ENCODE measurements at regions not wholly inside any gene's neighbourhood (a gene's known extent, or its start where the extent isn't known, plus 50 kb on each side); places are given as distances from the start of the nearest gene placed in this dataset.

DNA sequence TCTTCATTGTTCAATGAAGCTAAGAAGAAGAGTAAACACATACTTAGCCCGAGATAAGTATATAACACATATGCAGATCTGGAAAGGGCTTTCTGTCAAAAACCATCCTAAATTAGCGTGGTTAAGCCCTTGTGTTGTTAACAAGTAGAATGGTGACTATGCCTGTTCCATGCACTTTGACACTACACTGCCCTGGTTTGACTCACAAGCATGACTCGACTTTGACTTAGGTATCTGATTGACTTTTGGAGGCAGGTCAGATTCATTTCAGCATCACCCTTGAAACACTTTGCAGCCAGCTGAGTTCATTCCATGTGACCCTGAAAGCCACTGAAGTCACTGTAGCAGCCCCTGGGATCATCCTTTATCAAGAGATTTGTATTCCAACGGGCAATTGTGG is 239.8 kb downstream of the TBX18 start:
- DNase-seq (ENCODE audit: low read depth): no peak
- TF ChIP-seq, protein P1, sequence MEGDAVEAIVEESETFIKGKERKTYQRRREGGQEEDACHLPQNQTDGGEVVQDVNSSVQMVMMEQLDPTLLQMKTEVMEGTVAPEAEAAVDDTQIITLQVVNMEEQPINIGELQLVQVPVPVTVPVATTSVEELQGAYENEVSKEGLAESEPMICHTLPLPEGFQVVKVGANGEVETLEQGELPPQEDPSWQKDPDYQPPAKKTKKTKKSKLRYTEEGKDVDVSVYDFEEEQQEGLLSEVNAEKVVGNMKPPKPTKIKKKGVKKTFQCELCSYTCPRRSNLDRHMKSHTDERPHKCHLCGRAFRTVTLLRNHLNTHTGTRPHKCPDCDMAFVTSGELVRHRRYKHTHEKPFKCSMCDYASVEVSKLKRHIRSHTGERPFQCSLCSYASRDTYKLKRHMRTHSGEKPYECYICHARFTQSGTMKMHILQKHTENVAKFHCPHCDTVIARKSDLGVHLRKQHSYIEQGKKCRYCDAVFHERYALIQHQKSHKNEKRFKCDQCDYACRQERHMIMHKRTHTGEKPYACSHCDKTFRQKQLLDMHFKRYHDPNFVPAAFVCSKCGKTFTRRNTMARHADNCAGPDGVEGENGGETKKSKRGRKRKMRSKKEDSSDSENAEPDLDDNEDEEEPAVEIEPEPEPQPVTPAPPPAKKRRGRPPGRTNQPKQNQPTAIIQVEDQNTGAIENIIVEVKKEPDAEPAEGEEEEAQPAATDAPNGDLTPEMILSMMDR (conservative IDR thresholded peaks at IDR 0.05; ENCODE audit: low read depth, low read length): no peak
- no peak overlapping the region for H3K4me3 ChIP-seq (ENCODE audit: low read depth, low read length)

DNA sequence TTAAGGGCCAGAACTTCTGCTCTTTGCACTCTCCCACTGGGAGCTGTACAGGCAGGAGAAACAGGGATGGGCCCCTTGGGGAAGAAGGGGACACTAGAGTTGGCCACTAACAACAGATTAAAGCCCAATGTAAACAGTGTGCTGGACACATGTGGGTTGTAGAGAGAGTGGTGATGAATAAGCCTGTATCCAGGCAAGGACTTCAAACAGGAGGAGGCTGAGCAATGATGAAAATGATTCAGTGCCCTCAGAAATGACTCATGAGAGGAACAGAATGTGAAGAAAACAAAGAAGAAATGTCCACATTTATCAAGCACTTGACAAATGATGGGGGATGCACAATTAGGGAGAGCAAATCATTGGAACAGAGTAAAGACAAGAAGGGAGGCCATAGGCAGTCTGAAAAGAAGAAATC is 242.3 kb downstream of the TBX18 start:
- DNase-seq (ENCODE audit: low read depth): peak; percentile 94
- TF ChIP-seq, protein P1 (conservative IDR thresholded peaks at IDR 0.05; ENCODE audit: low read depth, low read length): no peak
- no peak overlapping the region for H3K4me3 ChIP-seq (ENCODE audit: low read depth, low read length)

DNA sequence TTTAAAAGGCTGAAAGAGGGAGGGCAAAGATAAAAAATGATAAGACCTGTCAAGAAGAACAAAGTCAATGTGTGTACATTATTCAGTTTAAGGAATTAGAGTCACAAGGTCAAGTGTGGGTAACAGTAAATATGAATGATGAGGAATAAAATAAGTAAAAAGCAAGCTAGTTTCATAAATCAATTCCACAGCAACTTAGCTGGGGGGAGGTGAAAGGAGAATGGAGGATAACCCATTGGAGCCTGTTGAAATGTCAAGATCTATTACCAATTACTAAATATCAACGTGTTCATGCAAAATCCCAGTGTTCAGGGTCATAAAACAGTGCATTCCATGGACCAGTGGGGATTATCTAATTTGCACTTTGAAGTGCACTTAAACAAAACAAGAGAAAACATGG is 242.9 kb downstream of the TBX18 start:
- TF ChIP-seq, protein P1 (conservative IDR thresholded peaks at IDR 0.05; ENCODE audit: low read depth, low read length): no peak
- H3K4me3 ChIP-seq (ENCODE audit: low read depth, low read length): no peak overlapping the region
- DNase-seq (ENCODE audit: low read depth): no peak

DNA sequence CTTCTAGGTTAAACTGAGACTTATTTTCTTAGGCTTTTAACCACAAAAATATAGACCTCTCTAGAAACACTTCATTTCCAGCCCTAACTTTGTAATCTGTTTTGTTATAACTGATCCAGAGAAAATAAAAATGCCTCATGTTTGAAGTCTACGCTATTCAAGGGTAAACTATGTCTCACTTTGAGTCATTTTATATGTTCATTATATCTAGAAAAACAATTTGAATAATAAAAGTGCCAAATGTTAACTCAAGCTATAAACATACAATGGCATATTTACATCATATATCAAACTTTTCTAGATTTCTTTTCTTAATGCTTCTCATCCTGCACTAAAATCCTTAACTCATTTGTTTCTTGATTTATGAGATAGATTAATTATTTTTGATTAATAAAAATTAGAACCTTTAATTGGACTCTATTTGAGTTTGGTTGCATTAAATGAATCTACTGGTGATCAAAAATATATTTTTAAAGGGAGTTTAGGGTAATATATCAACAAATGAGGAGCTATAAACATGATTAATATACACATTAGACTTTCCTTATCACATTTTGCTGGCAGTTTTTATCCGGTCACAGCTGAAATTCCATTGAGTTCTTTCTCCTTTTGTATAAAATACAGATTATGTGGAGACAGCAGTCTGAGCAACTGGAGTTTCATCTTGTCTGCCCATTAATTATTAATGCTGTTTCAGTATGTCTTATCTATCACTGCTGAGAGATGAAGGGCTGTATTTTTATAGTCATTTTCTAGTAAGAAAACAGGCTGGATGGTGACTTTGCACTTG is 246.5 kb downstream of the TBX18 start:
- TF ChIP-seq, protein P1 (conservative IDR thresholded peaks at IDR 0.05; ENCODE audit: low read depth, low read length): no peak
- DNase-seq (ENCODE audit: low read depth): no peak
- H3K4me3 ChIP-seq (ENCODE audit: low read depth, low read length): no peak overlapping the region

DNA sequence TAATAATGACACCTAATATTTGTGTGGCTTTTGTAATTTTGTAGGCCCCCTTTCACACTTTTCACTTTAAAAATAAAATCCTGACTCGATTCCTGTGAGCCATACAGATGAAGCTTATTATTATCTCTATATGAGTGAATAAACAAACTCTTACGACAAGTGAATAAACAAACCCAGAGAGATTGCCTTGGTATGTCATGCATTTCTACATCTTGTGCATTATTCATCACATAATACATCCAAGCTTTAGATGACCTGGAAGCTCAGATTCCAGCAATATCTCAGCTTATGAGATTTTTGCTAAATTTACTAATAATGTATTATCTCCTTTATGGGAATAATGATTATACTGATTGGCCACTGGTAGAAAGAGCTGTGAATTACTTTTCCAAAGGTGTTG is 248.2 kb downstream of the TBX18 start:
- TF ChIP-seq, protein P1 (conservative IDR thresholded peaks at IDR 0.05; ENCODE audit: low read depth, low read length): no peak
- DNase-seq (ENCODE audit: low read depth): peak; percentile 45
- H3K4me3 ChIP-seq (ENCODE audit: low read depth, low read length): no peak overlapping the region

DNA sequence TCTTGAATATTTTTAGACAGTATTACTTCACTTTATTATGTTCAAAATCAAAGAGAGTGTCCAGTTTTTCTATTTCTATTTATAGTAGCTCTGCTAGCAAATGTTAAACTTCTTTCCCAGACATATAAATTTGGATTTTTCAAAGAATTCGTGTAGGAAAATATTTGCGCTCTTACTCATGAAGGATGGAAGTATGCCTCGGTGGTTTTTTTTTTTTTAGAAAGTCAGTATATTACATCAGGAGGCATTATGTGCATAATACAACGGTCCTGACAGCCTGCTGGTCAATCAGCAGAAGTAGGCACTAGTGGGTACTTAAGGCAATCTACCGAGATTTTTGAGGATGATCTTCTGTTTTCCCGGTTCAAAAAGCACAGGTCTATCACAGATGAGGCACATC is 249.3 kb downstream of the TBX18 start:
- peak; percentile 54 for DNase-seq (ENCODE audit: low read depth)
- TF ChIP-seq, protein P1 (conservative IDR thresholded peaks at IDR 0.05; ENCODE audit: low read depth, low read length): no peak
- H3K4me3 ChIP-seq (ENCODE audit: low read depth, low read length): no peak overlapping the region
